ENCODE measurements at regions not wholly inside any gene's neighbourhood (a gene's known extent, or its start where the extent isn't known, plus 50 kb on each side); places are given as distances from the start of the nearest gene placed in this dataset.

- TF ChIP-seq CTCF (IDR thresholded peaks at IDR 0.05; ENCODE audit: extremely low read depth in 1 of 2, insufficient read depth in 1 of 2, low read depth in 1 of 2, low read length in 2 of 2) (no peak), MAX (IDR thresholded peaks at IDR 0.05; ENCODE audit: insufficient read depth, insufficient read length) (no peak), POLR2A (IDR thresholded peaks at IDR 0.05; ENCODE audit: low read depth, low read length) (no peak), POLR2AphosphoS5 (IDR thresholded peaks at IDR 0.05; ENCODE audit: insufficient read depth, low read depth, low read length) (no peak)
These were observed 1575.5 kb upstream of the SPRY2 start for GRCh38 chr13:81916461-81916860.

All from endothelial cell of umbilical vein (primary cell).